Stimulated activated CD4-positive, alpha-beta T cell treated with anti-CD3 and anti-CD28 coated beads, Interleukin-12 subunit alpha, Interleukin-12 subunit beta, amount 100 ng/mL, for 4 hours (primary cell): ENCODE measurements at regions not wholly inside any gene's neighbourhood (a gene's known extent, or its start where the extent isn't known, plus 50 kb on each side); places are given as distances from the start of the nearest gene placed in this dataset.
A peak's percentile ranks its signal among the peaks of the same experiment; 100 is the strongest.
"Not testable (repeated sequence)": the region's sequence is repeated elsewhere in the genome, so short reads cannot be mapped to it uniquely, and the experiment has no call there.

Experiments used
- DNase-seq: peaks from one replicate; pipeline ENCODE4 v3.0.0-alpha.2; 2020

GRCh38 chr2:595141-595815 is 81.9 kb downstream of the TMEM18 start:
- DNase-seq = no peak

- no peak for DNase-seq
Measured at GRCh38 chr2:594297-594949, 82.8 kb downstream of the TMEM18 start.

- no peak for DNase-seq
Measured at GRCh38 chr2:593356-594026, 83.7 kb downstream of the TMEM18 start.

GRCh38 chr2:592737-593136 is 84.5 kb downstream of the TMEM18 start:
- DNase-seq = no peak

- DNase-seq = no peak
Measured at GRCh38 chr2:590214-591175, 86.7 kb downstream of the TMEM18 start.

- DNase-seq = no peak
Measured at GRCh38 chr2:589281-590130, 87.7 kb downstream of the TMEM18 start.

- DNase-seq = no peak
Measured at GRCh38 chr2:588074-588645, 89.0 kb downstream of the TMEM18 start.

- DNase-seq = no peak
Measured at GRCh38 chr2:587087-587960, 89.9 kb downstream of the TMEM18 start.

GRCh38 chr2:586641-587076 is 90.5 kb downstream of the TMEM18 start:
- DNase-seq = no peak

GRCh38 chr2:584863-585823 is 92.1 kb downstream of the TMEM18 start:
- DNase-seq = peak; percentile 24

- no peak for DNase-seq
Measured at GRCh38 chr2:583666-584065, 93.5 kb downstream of the TMEM18 start.

GRCh38 chr2:582792-583528 is 94.2 kb downstream of the TMEM18 start:
- no peak for DNase-seq

GRCh38 chr2:582289-582688 is 94.9 kb downstream of the TMEM18 start:
- not testable (repeated sequence) for DNase-seq

- DNase-seq = no peak
Measured at GRCh38 chr2:579961-580360, 97.2 kb downstream of the TMEM18 start.

- DNase-seq = no peak
Measured at GRCh38 chr2:579351-579886, 97.8 kb downstream of the TMEM18 start.

- DNase-seq = no peak
Measured at GRCh38 chr2:576292-576691, 100.9 kb downstream of the TMEM18 start.

GRCh38 chr2:575727-576236 is 101.4 kb downstream of the TMEM18 start:
- DNase-seq = no peak
